K562 (cell line): ENCODE measurements at regions not wholly inside any gene's neighbourhood (a gene's known extent, or its start where the extent isn't known, plus 50 kb on each side); places are given as distances from the start of the nearest gene placed in this dataset.

Experiments
- ATAC-seq: fragments of 200-7000 bp; cut with Tn5 transposase; 3 replicates; pipeline ENCODE4 v1.9.1; 2020; ENCODE audit warnings: moderate library complexity
- BruUV-seq: library from RNA; stranded (reverse); fragments of 400-500 nt; replicated peaks from 2 replicates; lab custom pipeline; 2021; lab: Mats Ljungman, UMichigan
- CTCF ChIA-PET: fragments of 300-600 bp; formaldehyde crosslinking; extraction: SDS; loops from one replicate; lab custom pipeline; 2021; ENCODE audit warnings: low intra/inter-chr PET ratio; lab: Yijun Ruan, JAX
- POLR2A ChIA-PET: fragments of 300-600, 350-650 bp; sonication (Branson Sonifier 250); formaldehyde crosslinking; extraction: SDS; loops from one replicate; lab custom pipeline; 2021; ENCODE audit warnings: antibody characterized with exemption, inconsistent platforms; lab: Yijun Ruan, JAX
- DNase-seq, 4 experiments: peaks; one replicate each; pipeline versions ENCODE4 v3.0.0 to v3.0.0-alpha.2; 2011 to 2018; ENCODE audit warnings: low spot score in 3 of 4, mixed read lengths in 3 of 4; ENCODE audit errors: extremely low read depth in 1 of 4
- FAIRE-seq: peaks from 2 replicates; lab custom pipeline; 2011; peaks lifted over from hg19 to GRCh38; lab: Jason Lieb, UNC
- H2AFZ ChIP-seq: 2 replicates; pipeline ENCODE4 v1.6.0; 2011; ENCODE audit warnings: low read depth, low read length, control low read depth, inconsistent platforms
- H3K27ac ChIP-seq: fragments of 200-600 bp; 3 replicates; pipeline ENCODE4 v1.8.0; 2011; ENCODE audit warnings: low read depth, mild to moderate bottlenecking, control low read depth, inconsistent platforms, low read length, moderate library complexity, mixed read lengths; ENCODE audit errors: extremely low read depth
- H3K27me3 ChIP-seq, 2 experiments: fragments of 300-600 bp in 1 of 2; 2 replicates in 1 of 2; 3 replicates in 1 of 2; pipeline versions ENCODE4 v1.6.0 to v1.8.0; 2011; ENCODE audit warnings: inconsistent platforms in 2 of 2, low read length in 2 of 2, mild to moderate bottlenecking in 1 of 2, mixed read lengths in 1 of 2, moderate library complexity in 1 of 2; ENCODE audit not compliant: control insufficient read depth in 2 of 2, insufficient read depth in 2 of 2
- H3K36me3 ChIP-seq: fragments of 300-600 bp; 3 replicates; pipeline ENCODE4 v1.8.0; 2011; ENCODE audit warnings: mild to moderate bottlenecking, low read length, inconsistent platforms; ENCODE audit not compliant: control insufficient read depth, insufficient read depth
- H3K4me1 ChIP-seq, 2 experiments: fragments of 200-600 bp in 1 of 2; replicated peaks in 1 of 2; 2 replicates in 1 of 2; 3 replicates in 1 of 2; pipeline versions ENCODE4 v1.5.1 to v1.8.0; 2011; ENCODE audit warnings: inconsistent platforms in 2 of 2, low read length in 2 of 2, mild to moderate bottlenecking in 1 of 2, mixed read lengths in 1 of 2, moderate library complexity in 1 of 2; ENCODE audit not compliant: control insufficient read depth in 2 of 2, insufficient read depth in 2 of 2
- H3K4me2 ChIP-seq: 2 replicates; pipeline ENCODE4 v1.6.1; 2011; ENCODE audit warnings: low read length, control low read depth, inconsistent platforms, mixed read lengths; ENCODE audit not compliant: insufficient read depth
- H3K4me3 ChIP-seq: fragments of 200-600 bp; sonication (generic), shearing (Covaris generic); 2 replicates; pipeline ENCODE4 v1.5.1; 2016; ENCODE audit warnings: control low read depth, inconsistent platforms
- H3K79me2 ChIP-seq: fragments of 200-600 bp; 3 replicates; pipeline ENCODE4 v1.8.0; 2011; ENCODE audit warnings: low read length, inconsistent platforms; ENCODE audit not compliant: control insufficient read depth, insufficient read depth
- H3K9ac ChIP-seq, 2 experiments: 2 replicates each; pipeline versions ENCODE4 v1.6.0 to v1.6.1; 2011; ENCODE audit warnings: low read depth in 2 of 2, low read length in 2 of 2, control low read depth in 1 of 2, inconsistent platforms in 1 of 2, mild to moderate bottlenecking in 1 of 2, mixed read lengths in 1 of 2; ENCODE audit not compliant: insufficient read depth in 1 of 2
- H3K9me1 ChIP-seq: one replicate; pipeline ENCODE4 v1.6.0; 2011; ENCODE audit warnings: inconsistent platforms, mild to moderate bottlenecking, low read length, moderate library complexity; ENCODE audit not compliant: control insufficient read depth, insufficient read depth
- H3K9me3 ChIP-seq: replicated peaks from 2 replicates; pipeline ENCODE4 v1.5.1; 2011; ENCODE audit warnings: low read depth, low read length, inconsistent platforms; ENCODE audit not compliant: control insufficient read depth, insufficient read depth
- H4K20me1 ChIP-seq: replicated peaks from 2 replicates; pipeline ENCODE4 v1.6.1; 2011; ENCODE audit warnings: low read length, inconsistent platforms, mixed read lengths; ENCODE audit not compliant: control insufficient read depth, insufficient read depth
- RAD21 ChIP-seq, 2 experiments: fragments of 250-450 bp in 1 of 2; fragments of 450-650 bp in 1 of 2; sonication (Bioruptor Pico) in 1 of 2; formaldehyde crosslinking in 1 of 2; IDR thresholded peaks in 1 of 2; conservative IDR thresholded peaks in 1 of 2; 2 replicates each; pipeline versions ENCODE4 v1.4.0 to v1.8.0; 2020 to 2022; ENCODE audit warnings: mild to moderate bottlenecking in 2 of 2, moderate library complexity in 1 of 2
- RFX5 ChIP-seq: IDR thresholded peaks from 2 replicates; pipeline ENCODE4 v1.6.1; 2011; ENCODE audit warnings: low read depth, mild to moderate bottlenecking, improper control_type of control experiment, low read length
- SIRT6 ChIP-seq: IDR thresholded peaks from one replicate; pipeline ENCODE4 v1.6.1; 2012; ENCODE audit warnings: low read depth, mild to moderate bottlenecking, control low read depth, inconsistent platforms, low read length, moderate library complexity
- SMC3 ChIP-seq: conservative IDR thresholded peaks from 2 replicates; pipeline ENCODE4 v1.6.1; 2011; ENCODE audit warnings: low read depth, low read length, improper control_type of control experiment; ENCODE audit not compliant: insufficient read depth
- ZBTB49 ChIP-seq: sonication (generic); formaldehyde crosslinking; IDR thresholded peaks from 2 replicates; pipeline ENCODE4 v1.8.0; 2022; ENCODE audit warnings: missing genetic modification reagents, mild to moderate bottlenecking, borderline replicate concordance
- ZNF175 ChIP-seq: fragments of 200-800 bp; sonication (Bioruptor generic); IDR thresholded peaks from 2 replicates; pipeline ENCODE4 v1.6.1; 2016; ENCODE audit warnings: low read depth, mild to moderate bottlenecking, missing genetic modification characterization, missing compliant biosample characterization
- ZNF444 ChIP-seq: fragments of 250-450 bp; sonication (Bioruptor Pico); IDR thresholded peaks from 2 replicates; pipeline ENCODE4 v1.4.0; 2020; ENCODE audit warnings: mild to moderate bottlenecking, moderate library complexity
- ZNF586 ChIP-seq: fragments of 450-650 bp; formaldehyde crosslinking; conservative IDR thresholded peaks from 2 replicates; pipeline ENCODE4 v1.4.0; 2020; ENCODE audit warnings: mild to moderate bottlenecking, moderate library complexity
- WGBS: fragments of 100-300 bp; shearing (Covaris generic); methylation state at CpG from one replicate; pipeline ENCODE4 v1.1.6; 2016; ENCODE audit warnings: low coverage, mixed read lengths; ENCODE audit not compliant: insufficient coverage; ENCODE audit errors: missing lambda C conversion rate; 5-methylcytosine and 5-hydroxymethylcytosine counted together
- in situ Hi-C: fragments of 300-500 bp; cut with MboI; formaldehyde crosslinking; loops from 4 replicates; pipeline ENCODE4 v1.15.0; 2018; ENCODE audit warnings: inconsistent platforms, mixed read lengths
- intact Hi-C: fragments of 100-400 bp; cut with micrococcal nuclease; formaldehyde crosslinking; loops from 2 replicates; pipeline ENCODE4 v1.14.2; 2022

- no peak for FAIRE-seq
- Histone ChIP-seq H3K27ac (no peak overlapping the region), H3K4me2 (no peak overlapping the region), H2AFZ (no peak overlapping the region), H3K9ac (no peak overlapping the region), H3K79me2 (no peaks in the 10 kb centered on the region), H3K9me1 (no peaks in the 10 kb centered on the region), H4K20me1 (no peaks in the 10 kb centered on the region), H3K27me3 (no peaks in the 10 kb centered on the region), H3K9me3 (no peaks in the 10 kb centered on the region; the same call in 1 of the 2 replicates), H3K36me3 (no peaks in the 10 kb centered on the region), H3K4me3 (no peak overlapping the region), H3K4me1 (no peaks in the 10 kb centered on the region)
- POLR2A ChIA-PET: no interaction called here
- no peak for DNase-seq
- CTCF ChIA-PET: no interaction called here
- no peak for ATAC-seq
- no TSS peak for BruUV-seq
- in situ Hi-C loops (no loop called here), intact Hi-C loops (no loop called here)
- WGBS: 0% methylated on average over 2 of the region's 2 CpGs
- TF ChIP-seq SMC3 (no peak), ZBTB49 (CRISPR knock-in tag) (no peak), ZNF586 (no peak), RAD21 (CRISPR knock-in tag; conservative IDR thresholded peaks at IDR 0.05 in 1 of 2, IDR thresholded peaks at IDR 0.05 in 1 of 2) (no peak), ZNF444 (no peak), SIRT6 (no peak), RFX5 (no peak), ZNF175 (CRISPR knock-in tag) (no peak)
Observed at GRCh38 chr5:4722886-4723285, 417.2 kb upstream of the ADAMTS16 start.
